Endothelial cell of umbilical vein (primary cell): ENCODE measurements at regions not wholly inside any gene's neighbourhood (a gene's known extent, or its start where the extent isn't known, plus 50 kb on each side); places are given as distances from the start of the nearest gene placed in this dataset.

Experiments
- BruUV-seq: library from RNA; stranded (reverse); fragments of 400-500 nt; replicated peaks from 2 replicates; lab custom pipeline; 2021; lab: Mats Ljungman, UMichigan
- CTCF ChIA-PET: fragments of 300-600, 350-600 bp; sonication (Branson Sonifier 250); formaldehyde crosslinking; loops from one replicate; lab custom pipeline; 2021; ENCODE audit warnings: antibody characterized with exemption, inconsistent platforms; lab: Charles Lee
- POLR2A ChIA-PET: fragments of 300-600, 350-600 bp; sonication (Branson Sonifier 250); formaldehyde crosslinking; loops from one replicate; lab custom pipeline; 2021; ENCODE audit warnings: antibody characterized with exemption, inconsistent platforms; lab: Charles Lee
- DNase-seq: peaks from one replicate; pipeline ENCODE4 v3.0.0-alpha.2; 2011; ENCODE audit warnings: low read depth, low spot score
- FAIRE-seq: peaks from 2 replicates; lab custom pipeline; 2011; peaks lifted over from hg19 to GRCh38; lab: Jason Lieb, UNC
- H2AFZ ChIP-seq: 2 replicates; pipeline ENCODE4 v1.6.0; 2012; ENCODE audit warnings: low read depth, low read length, control low read depth, inconsistent platforms
- H3K27ac ChIP-seq: 2 replicates; pipeline ENCODE4 v1.5.1; 2011; ENCODE audit warnings: low read depth, mild to moderate bottlenecking, control low read depth, low read length, moderate library complexity; ENCODE audit not compliant: insufficient read depth
- H3K27me3 ChIP-seq, 2 experiments: 2 replicates each; pipeline versions ENCODE4 v1.6.0 to v1.6.1; 2011; ENCODE audit warnings: low read length in 2 of 2, mixed read lengths in 1 of 2; ENCODE audit not compliant: control insufficient read depth in 2 of 2, insufficient read depth in 2 of 2
- H3K36me3 ChIP-seq, 2 experiments: 2 replicates in 1 of 2; 3 replicates in 1 of 2; pipeline ENCODE4 v1.5.1; 2011; ENCODE audit warnings: low read length in 2 of 2, mild to moderate bottlenecking in 1 of 2, moderate library complexity in 1 of 2; ENCODE audit not compliant: control insufficient read depth in 2 of 2, insufficient read depth in 2 of 2; ENCODE audit errors: extremely low read depth in 1 of 2
- H3K4me1 ChIP-seq: 3 replicates; pipeline ENCODE4 v1.5.1; 2011; ENCODE audit warnings: mild to moderate bottlenecking, low read length; ENCODE audit not compliant: control insufficient read depth, insufficient read depth; ENCODE audit errors: extremely low read depth
- H3K4me2 ChIP-seq: 2 replicates; pipeline ENCODE4 v1.6.1; 2011; ENCODE audit warnings: low read length, control low read depth, mixed read lengths; ENCODE audit not compliant: insufficient read depth
- H3K4me3 ChIP-seq, 3 experiments: fragments of 200-600 bp in 1 of 3; sonication (generic), shearing (Covaris generic) in 1 of 3; replicated peaks in 1 of 3; 2 replicates each; pipeline ENCODE4 v1.5.1; 2011 to 2016; ENCODE audit warnings: control low read depth in 3 of 3, low read length in 3 of 3, mild to moderate bottlenecking in 2 of 3, inconsistent platforms in 1 of 3, low read depth in 1 of 3, moderate library complexity in 1 of 3; ENCODE audit not compliant: insufficient read depth in 1 of 3
- H3K79me2 ChIP-seq: 2 replicates; pipeline ENCODE4 v1.6.0; 2012; ENCODE audit warnings: low read length, inconsistent platforms; ENCODE audit not compliant: control insufficient read depth, insufficient read depth
- H3K9ac ChIP-seq: replicated peaks from 2 replicates; pipeline ENCODE3; 2011; ENCODE audit warnings: low read length, control low read depth; ENCODE audit not compliant: insufficient read depth; ENCODE audit errors: extremely low read depth
- H3K9me1 ChIP-seq: replicated peaks from 3 replicates; pipeline ENCODE4 v1.6.0; 2011; ENCODE audit warnings: mild to moderate bottlenecking, low read length; ENCODE audit not compliant: control insufficient read depth, insufficient read depth; ENCODE audit errors: extremely low read depth
- H3K9me3 ChIP-seq: replicated peaks from 2 replicates; pipeline ENCODE4 v1.5.1; 2012; ENCODE audit warnings: low read length, inconsistent platforms; ENCODE audit not compliant: control insufficient read depth, insufficient read depth
- H4K20me1 ChIP-seq: replicated peaks from 2 replicates; pipeline ENCODE3; 2011; ENCODE audit warnings: mild to moderate bottlenecking, low read length; ENCODE audit not compliant: control insufficient read depth, insufficient read depth; ENCODE audit errors: extremely low read depth
- CTCF ChIP-seq, 2 donors: IDR thresholded peaks; 1 replicate in 1 of 2; 2 replicates in 1 of 2; pipeline ENCODE4 v1.5.1; 2011; ENCODE audit warnings: low read length in 2 of 2, mild to moderate bottlenecking in 2 of 2, moderate library complexity in 2 of 2, control low read depth in 1 of 2, inconsistent platforms in 1 of 2, low read depth in 1 of 2; ENCODE audit not compliant: insufficient read depth in 1 of 2; ENCODE audit errors: extremely low read depth in 1 of 2
- EZH2 ChIP-seq: IDR thresholded peaks from 2 replicates; pipeline ENCODE4 v1.6.1; 2012; ENCODE audit warnings: borderline replicate concordance, low read depth, mild to moderate bottlenecking, moderate library complexity, low read length, inconsistent platforms; ENCODE audit not compliant: severe bottlenecking
- FOS ChIP-seq: IDR thresholded peaks from 2 replicates; pipeline ENCODE4 v1.6.1; 2011; ENCODE audit warnings: mild to moderate bottlenecking, low read length, moderate library complexity, borderline replicate concordance; ENCODE audit not compliant: insufficient read depth
- GATA2 ChIP-seq: IDR thresholded peaks from 2 replicates; pipeline ENCODE4 v1.7.0; 2011; ENCODE audit warnings: low read depth, mild to moderate bottlenecking, moderate library complexity, mixed read lengths, low read length; ENCODE audit not compliant: insufficient read length, insufficient read depth
- JUN ChIP-seq: IDR thresholded peaks from 2 replicates; pipeline ENCODE4 v1.6.1; 2011; ENCODE audit warnings: borderline replicate concordance, low read depth; ENCODE audit not compliant: insufficient read length, insufficient read depth
- MAX ChIP-seq: IDR thresholded peaks from 2 replicates; pipeline ENCODE4 v1.6.1; 2011; ENCODE audit not compliant: insufficient read depth, insufficient read length
- MYC ChIP-seq: IDR thresholded peaks from one replicate; pipeline ENCODE4 v1.6.1; 2011; ENCODE audit warnings: mild to moderate bottlenecking, low read depth, low read length
- POLR2A ChIP-seq: IDR thresholded peaks from 2 replicates; pipeline ENCODE4 v1.6.1; 2012; ENCODE audit warnings: low read depth, mild to moderate bottlenecking, control low read depth, low read length
- POLR2AphosphoS5 ChIP-seq: IDR thresholded peaks from 2 replicates; pipeline ENCODE4 v1.6.1; 2012; ENCODE audit warnings: low read depth, mild to moderate bottlenecking, control low read depth, low read length, moderate library complexity; ENCODE audit not compliant: insufficient read depth
- dilution Hi-C: fragments of 300-500 bp; cut with MboI; formaldehyde crosslinking; loops from one replicate; pipeline ENCODE4 v1.15.0; 2019; ENCODE audit warnings: low sequenced_read_pairs; ENCODE audit not compliant: extremely low pct_ligation_motif_present
- intact Hi-C: fragments of 100-400 bp; cut with micrococcal nuclease; formaldehyde crosslinking; loops from one replicate; pipeline ENCODE4 v1.10.0; 2022

- no peaks in the 10 kb centered on the region for H3K79me2 ChIP-seq
- no peaks in the 10 kb centered on the region for H3K27me3 ChIP-seq
- no peak overlapping the region for H3K27ac ChIP-seq
- no peaks in the 10 kb centered on the region for H3K9me1 ChIP-seq
- H4K20me1 ChIP-seq: no peaks in the 10 kb centered on the region
- CTCF ChIA-PET: no interaction called here
- DNase-seq (no peak), FAIRE-seq (no peak)
- H3K9ac ChIP-seq: no peak overlapping the region
- no TSS peak for BruUV-seq
- no peaks in the 10 kb centered on the region for H3K36me3 ChIP-seq
- POLR2A ChIA-PET: no interaction called here
- intact Hi-C loops (no loop called here), dilution Hi-C loops (no loop called here)
- no peak overlapping the region for H2AFZ ChIP-seq
- no peaks in the 10 kb centered on the region for H3K9me3 ChIP-seq
- no peak overlapping the region for H3K4me3 ChIP-seq
- H3K4me1 ChIP-seq: no peaks in the 10 kb centered on the region
- no peak overlapping the region for H3K4me2 ChIP-seq
- TF ChIP-seq FOS: no peak
- TF ChIP-seq MAX: no peak
- TF ChIP-seq CTCF (IDR thresholded peaks at IDR 0.05; ENCODE audit: extremely low read depth in 1 of 2, insufficient read depth in 1 of 2, low read depth in 1 of 2, low read length in 2 of 2): no peak
- no peak for TF ChIP-seq POLR2AphosphoS5
- no peak for TF ChIP-seq MYC
- no peak for TF ChIP-seq GATA2
- no peak for TF ChIP-seq POLR2A
- no peak for TF ChIP-seq JUN
- TF ChIP-seq EZH2: no peak
Observed at GRCh38 chr13:73547239-73547638, 488.4 kb downstream of the KLF5 start.
